ENCODE measurements at regions not wholly inside any gene's neighbourhood (a gene's known extent, or its start where the extent isn't known, plus 50 kb on each side); places are given as distances from the start of the nearest gene placed in this dataset.

DNA sequence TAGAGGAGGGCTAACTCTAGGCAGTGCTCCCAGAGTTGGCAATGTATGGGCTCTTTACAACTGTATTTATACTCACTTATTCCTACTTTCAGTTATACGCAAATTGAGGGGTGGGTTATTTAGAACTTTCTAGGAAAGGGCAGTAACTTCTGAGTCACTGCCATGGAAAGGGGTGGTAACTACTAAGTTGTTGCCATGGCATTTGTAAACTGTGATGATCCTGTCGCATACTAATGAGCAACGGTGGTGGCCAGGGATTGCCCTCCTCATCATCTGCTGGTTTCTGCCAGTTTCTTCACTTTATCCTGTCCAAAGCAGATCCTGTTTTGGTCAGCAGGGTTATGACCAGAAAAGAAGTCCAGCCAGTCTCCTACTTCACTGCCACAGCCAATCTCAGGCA, 95.5 kb upstream of the PTPRT start:
- BruUV-seq (replicated peaks), result no TSS peak
- Histone ChIP-seq H3K36me3 (ENCODE audit: control insufficient read depth, insufficient read depth, low read length) (no peaks in the 10 kb centered on the region), H3K9me3 (no peaks in the 10 kb centered on the region), H3K27me3 (replicated peaks; ENCODE audit: control insufficient read depth, insufficient read depth, low read length) (no peaks in the 10 kb centered on the region), H3K4me1 (no peaks in the 10 kb centered on the region), H3K4me3 (ENCODE audit: low read depth, low read length) (no peak overlapping the region)
- Mint-ChIP-seq H3K9me3 (ENCODE audit: unreplicated experiment) (peaks cover 14% of the 10 kb centered on the region), H3K4me3 (ENCODE audit: unreplicated experiment) (no peak overlapping the region), H3K36me3 (ENCODE audit: insufficient read depth, unreplicated experiment) (no peaks in the 10 kb centered on the region), H3K4me1 (ENCODE audit: low read depth, unreplicated experiment) (no peaks in the 10 kb centered on the region), H3K27ac (ENCODE audit: unreplicated experiment) (no peak overlapping the region), H3K27me3 (ENCODE audit: insufficient read depth, unreplicated experiment) (peaks cover 22% of the 10 kb centered on the region)
- POLR2A ChIA-PET, result no interaction called here
- intact Hi-C loops (cut with micrococcal nuclease; ENCODE audit: unreplicated experiment), result no loop called here
- CTCF ChIA-PET, result interaction anchor here (0.6 kb wide), 1 partner anchor 153 kb away, joined by 5 read pairs; no protein-coding TSS in a partner anchor
- no peak for DNase-seq
- TF ChIP-seq, protein P1, sequence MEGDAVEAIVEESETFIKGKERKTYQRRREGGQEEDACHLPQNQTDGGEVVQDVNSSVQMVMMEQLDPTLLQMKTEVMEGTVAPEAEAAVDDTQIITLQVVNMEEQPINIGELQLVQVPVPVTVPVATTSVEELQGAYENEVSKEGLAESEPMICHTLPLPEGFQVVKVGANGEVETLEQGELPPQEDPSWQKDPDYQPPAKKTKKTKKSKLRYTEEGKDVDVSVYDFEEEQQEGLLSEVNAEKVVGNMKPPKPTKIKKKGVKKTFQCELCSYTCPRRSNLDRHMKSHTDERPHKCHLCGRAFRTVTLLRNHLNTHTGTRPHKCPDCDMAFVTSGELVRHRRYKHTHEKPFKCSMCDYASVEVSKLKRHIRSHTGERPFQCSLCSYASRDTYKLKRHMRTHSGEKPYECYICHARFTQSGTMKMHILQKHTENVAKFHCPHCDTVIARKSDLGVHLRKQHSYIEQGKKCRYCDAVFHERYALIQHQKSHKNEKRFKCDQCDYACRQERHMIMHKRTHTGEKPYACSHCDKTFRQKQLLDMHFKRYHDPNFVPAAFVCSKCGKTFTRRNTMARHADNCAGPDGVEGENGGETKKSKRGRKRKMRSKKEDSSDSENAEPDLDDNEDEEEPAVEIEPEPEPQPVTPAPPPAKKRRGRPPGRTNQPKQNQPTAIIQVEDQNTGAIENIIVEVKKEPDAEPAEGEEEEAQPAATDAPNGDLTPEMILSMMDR (IDR thresholded peaks at IDR 0.05; ENCODE audit: insufficient read depth in 1 of 2, low read depth in 1 of 2, low read length in 1 of 2, severe bottlenecking in 1 of 2, unreplicated experiment in 1 of 2), result no peak

DNA sequence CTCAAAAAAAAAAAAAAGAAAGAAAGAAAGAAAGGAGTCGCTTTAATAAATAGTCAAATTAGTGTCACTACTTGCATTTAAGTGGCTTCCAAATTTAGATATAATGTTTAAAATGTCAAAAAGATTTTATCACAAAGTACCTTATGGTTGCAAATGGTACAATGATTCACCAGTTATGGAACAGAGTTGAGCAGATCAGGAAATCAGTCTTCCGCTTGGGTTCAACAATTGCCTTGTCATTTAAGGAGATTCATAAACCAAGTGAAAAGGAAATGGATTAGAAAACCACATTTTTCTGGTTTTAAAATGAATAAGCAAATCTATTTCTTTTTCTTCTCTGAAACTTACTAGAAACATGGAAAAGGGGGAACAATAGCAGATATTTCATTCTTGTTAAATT, 94.8 kb upstream of the PTPRT start:
- Mint-ChIP-seq H3K4me1 (ENCODE audit: low read depth, unreplicated experiment) (no peaks in the 10 kb centered on the region), H3K27ac (ENCODE audit: unreplicated experiment) (no peak overlapping the region), H3K36me3 (ENCODE audit: insufficient read depth, unreplicated experiment) (no peaks in the 10 kb centered on the region), H3K4me3 (ENCODE audit: unreplicated experiment) (no peak overlapping the region), H3K27me3 (ENCODE audit: insufficient read depth, unreplicated experiment) (peaks cover 20% of the 10 kb centered on the region), H3K9me3 (ENCODE audit: unreplicated experiment) (peaks cover 14% of the 10 kb centered on the region)
- CTCF ChIA-PET, result no interaction called here
- DNase-seq, result no peak
- no peaks in the 10 kb centered on the region for H3K9me3 ChIP-seq
- TF ChIP-seq, protein P1 (IDR thresholded peaks at IDR 0.05; ENCODE audit: insufficient read depth in 1 of 2, low read depth in 1 of 2, low read length in 1 of 2, severe bottlenecking in 1 of 2, unreplicated experiment in 1 of 2), result no peak
- no peak overlapping the region for H3K4me3 ChIP-seq (ENCODE audit: low read depth, low read length)
- no peaks in the 10 kb centered on the region for H3K36me3 ChIP-seq (ENCODE audit: control insufficient read depth, insufficient read depth, low read length)
- H3K4me1 ChIP-seq, result no peaks in the 10 kb centered on the region
- H3K27me3 ChIP-seq (replicated peaks; ENCODE audit: control insufficient read depth, insufficient read depth, low read length), result no peaks in the 10 kb centered on the region
- POLR2A ChIA-PET, result no interaction called here
- intact Hi-C loops (cut with micrococcal nuclease; ENCODE audit: unreplicated experiment), result no loop called here
- no TSS peak for BruUV-seq (replicated peaks)

DNA sequence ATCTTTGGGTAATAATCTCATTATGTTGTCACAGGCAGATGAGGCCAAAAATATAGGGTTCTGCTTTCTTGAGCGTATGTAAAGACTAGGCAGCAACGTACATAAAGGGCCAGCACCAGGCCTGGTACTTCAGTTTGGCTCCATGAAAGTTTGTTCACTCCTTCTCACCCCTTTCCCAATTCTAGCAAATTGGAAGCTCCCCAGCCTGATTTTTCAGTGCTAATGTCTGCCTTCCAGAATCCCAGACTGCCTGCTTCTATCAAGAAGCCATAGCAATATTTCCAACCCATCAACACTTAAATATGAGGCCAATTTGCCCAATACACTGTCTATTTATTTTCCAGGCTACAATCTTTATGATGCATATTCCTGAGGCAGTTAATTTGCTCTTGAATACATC, 93.4 kb upstream of the PTPRT start:
- H3K36me3 Mint-ChIP-seq (ENCODE audit: insufficient read depth, unreplicated experiment), result no peaks in the 10 kb centered on the region
- Histone ChIP-seq H3K27me3 (replicated peaks; ENCODE audit: control insufficient read depth, insufficient read depth, low read length) (no peaks in the 10 kb centered on the region), H3K9me3 (no peaks in the 10 kb centered on the region), H3K4me1 (no peaks in the 10 kb centered on the region), H3K36me3 (ENCODE audit: control insufficient read depth, insufficient read depth, low read length) (no peaks in the 10 kb centered on the region), H3K4me3 (ENCODE audit: low read depth, low read length) (no peak overlapping the region)
- TF ChIP-seq, protein P1 (IDR thresholded peaks at IDR 0.05; ENCODE audit: insufficient read depth in 1 of 2, low read depth in 1 of 2, low read length in 1 of 2, severe bottlenecking in 1 of 2, unreplicated experiment in 1 of 2), result no peak
- H3K4me3 Mint-ChIP-seq (ENCODE audit: unreplicated experiment), result no peak overlapping the region
- peaks cover 23% of the 10 kb centered on the region for H3K27me3 Mint-ChIP-seq (ENCODE audit: insufficient read depth, unreplicated experiment)
- ChIA-PET POLR2A (no interaction called here), CTCF (no interaction called here)
- no TSS peak for BruUV-seq (replicated peaks)
- peaks cover 14% of the 10 kb centered on the region for H3K9me3 Mint-ChIP-seq (ENCODE audit: unreplicated experiment)
- intact Hi-C loops (cut with micrococcal nuclease; ENCODE audit: unreplicated experiment), result no loop called here
- no peaks in the 10 kb centered on the region for H3K4me1 Mint-ChIP-seq (ENCODE audit: low read depth, unreplicated experiment)
- DNase-seq, result no peak
- H3K27ac Mint-ChIP-seq (ENCODE audit: unreplicated experiment), result no peak overlapping the region

All from Caco-2 (cell line).